SH-SY5Y (cell line): ENCODE measurements at regions not wholly inside any gene's neighbourhood (a gene's known extent, or its start where the extent isn't known, plus 50 kb on each side); places are given as distances from the start of the nearest gene placed in this dataset.

Experiments
- GATA2 ChIP-seq: IDR thresholded peaks from 2 replicates; pipeline ENCODE4 v1.6.1; 2011; ENCODE audit warnings: mild to moderate bottlenecking, low read depth, low read length
- GATA3 ChIP-seq: IDR thresholded peaks from 2 replicates; pipeline ENCODE4 v1.6.1; 2011; ENCODE audit warnings: low read depth, mild to moderate bottlenecking, low read length, moderate library complexity

GRCh38 chr18:40983835-40984234 lies 971.2 kb upstream of the PIK3C3 start:
- TF ChIP-seq GATA2 (no peak), GATA3 (no peak)
